HEK293 (cell line): ENCODE measurements at regions not wholly inside any gene's neighbourhood (a gene's known extent, or its start where the extent isn't known, plus 50 kb on each side); places are given as distances from the start of the nearest gene placed in this dataset.

Experiments
- CTCF ChIA-PET: fragments of 350-600 bp; formaldehyde crosslinking; extraction: SDS; loops from one replicate; lab custom pipeline; 2021; ENCODE audit warnings: antibody characterized with exemption; lab: Yijun Ruan, JAX
- POLR2A ChIA-PET: fragments of 300-600 bp; formaldehyde crosslinking; extraction: SDS; loops from one replicate; lab custom pipeline; 2020; ENCODE audit warnings: antibody characterized with exemption, inconsistent platforms; lab: Yijun Ruan, JAX
- H3K27ac ChIP-seq: fragments of 200-500 bp; sonication (Bioruptor generic); 2 replicates; pipeline ENCODE4 v1.5.1; 2014; ENCODE audit warnings: low read depth, low read length, control low read depth, inconsistent platforms; ENCODE audit errors: extremely low read depth
- H3K36me3 ChIP-seq, 2 experiments: fragments of 200-500 bp in 1 of 2; sonication (Bioruptor generic) in 1 of 2; 1 replicate in 1 of 2; 2 replicates in 1 of 2; pipeline ENCODE4 v1.5.1; 2014 to 2017; ENCODE audit warnings: inconsistent platforms in 2 of 2, low read length in 2 of 2; ENCODE audit not compliant: control insufficient read depth in 2 of 2, insufficient read depth in 1 of 2
- H3K4me1 ChIP-seq: fragments of 200-500 bp; sonication (Bioruptor generic); 2 replicates; pipeline ENCODE4 v1.5.1; 2014; ENCODE audit warnings: mild to moderate bottlenecking, low read length, inconsistent platforms; ENCODE audit not compliant: control insufficient read depth, insufficient read depth
- H3K4me3 ChIP-seq: 2 replicates; pipeline ENCODE4 v1.5.1; 2011; ENCODE audit warnings: low read depth, mild to moderate bottlenecking, control low read depth, low read length, moderate library complexity
- H3K9me3 ChIP-seq: fragments of 200-500 bp; sonication (Bioruptor generic); 2 replicates; pipeline ENCODE4 v1.5.1; 2014; ENCODE audit warnings: low read depth, low read length, inconsistent platforms; ENCODE audit not compliant: control insufficient read depth, insufficient read depth
- KLF16 ChIP-seq: fragments of 450-650 bp; formaldehyde crosslinking; IDR thresholded peaks from 2 replicates; pipeline ENCODE4 v1.5.1; 2017; ENCODE audit warnings: missing biosample characterization, missing genetic modification characterization
- MZF1 ChIP-seq: fragments of 450-650 bp; formaldehyde crosslinking; IDR thresholded peaks from 2 replicates; pipeline ENCODE4 v1.5.1; 2017; ENCODE audit warnings: missing biosample characterization, missing genetic modification characterization, borderline replicate concordance
- SP2 ChIP-seq: fragments of 450-650 bp; formaldehyde crosslinking; IDR thresholded peaks from 2 replicates; pipeline ENCODE4 v1.5.1; 2016; ENCODE audit warnings: missing biosample characterization, missing genetic modification characterization
- TCF7L2 ChIP-seq: IDR thresholded peaks from 2 replicates; pipeline ENCODE4 v1.6.1; 2011; ENCODE audit warnings: low read depth, mild to moderate bottlenecking, inconsistent platforms, low read length, moderate library complexity, borderline replicate concordance
- ZIC2 ChIP-seq: fragments of 450-650 bp; formaldehyde crosslinking; IDR thresholded peaks from 2 replicates; pipeline ENCODE4 v1.5.1; 2016; ENCODE audit warnings: missing biosample characterization, missing genetic modification characterization
- ZNF174 ChIP-seq: fragments of 450-650 bp; formaldehyde crosslinking; IDR thresholded peaks from 2 replicates; pipeline ENCODE4 v1.5.0; 2017; ENCODE audit warnings: missing biosample characterization, mild to moderate bottlenecking, missing genetic modification characterization
- ZNF184 ChIP-seq: fragments of 450-650 bp; IDR thresholded peaks from 2 replicates; pipeline ENCODE4 v1.5.1; 2018; ENCODE audit warnings: missing biosample characterization, mild to moderate bottlenecking, missing genetic modification characterization
- ZNF335 ChIP-seq: fragments of 450-650 bp; formaldehyde crosslinking; conservative IDR thresholded peaks from 2 replicates; pipeline ENCODE4 v1.5.1; 2016; ENCODE audit warnings: missing biosample characterization, missing genetic modification characterization
- ZNF354C ChIP-seq: fragments of 450-650 bp; formaldehyde crosslinking; IDR thresholded peaks from 2 replicates; pipeline ENCODE4 v1.5.1; 2016; ENCODE audit warnings: missing biosample characterization, missing genetic modification characterization, low read depth, borderline replicate concordance
- ZNF501 ChIP-seq: fragments of 450-650 bp; formaldehyde crosslinking; IDR thresholded peaks from 2 replicates; pipeline ENCODE4 v1.5.1; 2016; ENCODE audit warnings: missing biosample characterization, missing genetic modification characterization
- ZNF560 ChIP-seq: fragments of 450-650 bp; formaldehyde crosslinking; IDR thresholded peaks from 2 replicates; pipeline ENCODE4 v1.5.1; 2017; ENCODE audit warnings: missing biosample characterization, missing genetic modification characterization, borderline replicate concordance
- ZNF785 ChIP-seq: fragments of 450-650 bp; formaldehyde crosslinking; IDR thresholded peaks from 2 replicates; pipeline ENCODE4 v1.5.1; 2016; ENCODE audit warnings: missing biosample characterization, missing genetic modification characterization
- ZXDB ChIP-seq: fragments of 450-650 bp; formaldehyde crosslinking; IDR thresholded peaks from 2 replicates; pipeline ENCODE4 v1.5.1; 2016; ENCODE audit warnings: missing biosample characterization, missing genetic modification characterization
- TF ChIP-seq, protein P1 (sequence below): fragments of 450-650 bp; formaldehyde crosslinking; IDR thresholded peaks from 2 replicates; pipeline ENCODE4 v1.5.1; 2016; ENCODE audit warnings: missing biosample characterization, missing genetic modification characterization
- TF ChIP-seq, protein P2 (sequence below): fragments of 450-650 bp; formaldehyde crosslinking; IDR thresholded peaks from 2 replicates; pipeline ENCODE4 v1.5.1; 2016; ENCODE audit warnings: missing biosample characterization, missing genetic modification characterization
- TF ChIP-seq, protein P3 (sequence below): fragments of 450-650 bp; formaldehyde crosslinking; IDR thresholded peaks from 2 replicates; pipeline ENCODE4 v1.5.1; 2016; ENCODE audit warnings: missing biosample characterization, missing genetic modification characterization, borderline replicate concordance
- TF ChIP-seq, protein P4 (sequence below): fragments of 450-650 bp; formaldehyde crosslinking; IDR thresholded peaks from 2 replicates; pipeline ENCODE4 v1.5.1; 2016; ENCODE audit warnings: missing biosample characterization, missing genetic modification characterization
- TF ChIP-seq, protein P5 (sequence below): fragments of 450-650 bp; formaldehyde crosslinking; IDR thresholded peaks from 2 replicates; pipeline ENCODE4 v1.5.1; 2016; ENCODE audit warnings: missing biosample characterization, missing genetic modification characterization, low read depth
- TF ChIP-seq, protein P6 (sequence below): sonication (generic); formaldehyde crosslinking; IDR thresholded peaks from 2 replicates; pipeline ENCODE4 v1.8.1; 2022; ENCODE audit warnings: mild to moderate bottlenecking, moderate library complexity, missing genetic modification reagents

DNA sequence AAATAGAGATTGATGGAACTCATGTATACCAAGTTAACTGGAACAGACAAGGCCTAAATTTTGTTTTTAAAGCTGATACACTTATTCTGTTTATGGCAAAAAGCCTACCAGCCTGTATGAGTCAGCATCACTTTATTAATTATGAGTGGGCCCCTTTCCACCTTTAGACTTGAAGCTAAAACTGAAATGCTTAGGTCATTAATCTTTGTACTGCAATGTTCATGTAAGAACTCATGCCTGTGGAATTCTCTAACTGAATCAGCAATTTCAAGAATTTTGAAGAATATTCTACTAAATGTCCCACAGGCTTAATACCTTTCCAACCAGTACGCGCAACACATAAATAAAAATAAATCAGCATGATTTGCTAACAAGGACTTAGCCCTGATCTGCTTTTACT is 140.2 kb upstream of the PHACTR1 start:
- TF ChIP-seq ZIC2 (tag by site-specific recombination) = no peak
- no peak for TF ChIP-seq ZNF184 (tag by site-specific recombination)
- TF ChIP-seq MZF1 (tag by site-specific recombination) = no peak
- no peak for TF ChIP-seq ZNF354C (tag by site-specific recombination)
- TF ChIP-seq, protein P1, sequence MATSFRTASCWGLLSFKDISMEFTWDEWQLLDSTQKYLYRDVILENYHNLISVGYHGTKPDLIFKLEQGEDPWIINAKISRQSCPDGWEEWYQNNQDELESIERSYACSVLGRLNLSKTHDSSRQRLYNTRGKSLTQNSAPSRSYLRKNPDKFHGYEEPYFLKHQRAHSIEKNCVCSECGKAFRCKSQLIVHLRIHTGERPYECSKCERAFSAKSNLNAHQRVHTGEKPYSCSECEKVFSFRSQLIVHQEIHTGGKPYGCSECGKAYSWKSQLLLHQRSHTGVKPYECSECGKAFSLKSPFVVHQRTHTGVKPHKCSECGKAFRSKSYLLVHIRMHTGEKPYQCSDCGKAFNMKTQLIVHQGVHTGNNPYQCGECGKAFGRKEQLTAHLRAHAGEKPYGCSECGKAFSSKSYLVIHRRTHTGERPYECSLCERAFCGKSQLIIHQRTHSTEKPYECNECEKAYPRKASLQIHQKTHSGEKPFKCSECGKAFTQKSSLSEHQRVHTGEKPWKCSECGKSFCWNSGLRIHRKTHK (tag by site-specific recombination) = no peak
- no peak for TF ChIP-seq SP2 (tag by site-specific recombination)
- no peak for TF ChIP-seq ZNF785 (tag by site-specific recombination)
- TF ChIP-seq, protein P2, sequence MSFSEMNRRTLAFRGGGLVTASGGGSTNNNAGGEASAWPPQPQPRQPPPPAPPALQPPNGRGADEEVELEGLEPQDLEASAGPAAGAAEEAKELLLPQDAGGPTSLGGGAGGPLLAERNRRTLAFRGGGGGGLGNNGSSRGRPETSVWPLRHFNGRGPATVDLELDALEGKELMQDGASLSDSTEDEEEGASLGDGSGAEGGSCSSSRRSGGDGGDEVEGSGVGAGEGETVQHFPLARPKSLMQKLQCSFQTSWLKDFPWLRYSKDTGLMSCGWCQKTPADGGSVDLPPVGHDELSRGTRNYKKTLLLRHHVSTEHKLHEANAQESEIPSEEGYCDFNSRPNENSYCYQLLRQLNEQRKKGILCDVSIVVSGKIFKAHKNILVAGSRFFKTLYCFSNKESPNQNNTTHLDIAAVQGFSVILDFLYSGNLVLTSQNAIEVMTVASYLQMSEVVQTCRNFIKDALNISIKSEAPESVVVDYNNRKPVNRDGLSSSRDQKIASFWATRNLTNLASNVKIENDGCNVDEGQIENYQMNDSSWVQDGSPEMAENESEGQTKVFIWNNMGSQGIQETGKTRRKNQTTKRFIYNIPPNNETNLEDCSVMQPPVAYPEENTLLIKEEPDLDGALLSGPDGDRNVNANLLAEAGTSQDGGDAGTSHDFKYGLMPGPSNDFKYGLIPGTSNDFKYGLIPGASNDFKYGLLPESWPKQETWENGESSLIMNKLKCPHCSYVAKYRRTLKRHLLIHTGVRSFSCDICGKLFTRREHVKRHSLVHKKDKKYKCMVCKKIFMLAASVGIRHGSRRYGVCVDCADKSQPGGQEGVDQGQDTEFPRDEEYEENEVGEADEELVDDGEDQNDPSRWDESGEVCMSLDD = no peak
- no peak for TF ChIP-seq ZXDB (tag by site-specific recombination)
- TF ChIP-seq, protein P3, sequence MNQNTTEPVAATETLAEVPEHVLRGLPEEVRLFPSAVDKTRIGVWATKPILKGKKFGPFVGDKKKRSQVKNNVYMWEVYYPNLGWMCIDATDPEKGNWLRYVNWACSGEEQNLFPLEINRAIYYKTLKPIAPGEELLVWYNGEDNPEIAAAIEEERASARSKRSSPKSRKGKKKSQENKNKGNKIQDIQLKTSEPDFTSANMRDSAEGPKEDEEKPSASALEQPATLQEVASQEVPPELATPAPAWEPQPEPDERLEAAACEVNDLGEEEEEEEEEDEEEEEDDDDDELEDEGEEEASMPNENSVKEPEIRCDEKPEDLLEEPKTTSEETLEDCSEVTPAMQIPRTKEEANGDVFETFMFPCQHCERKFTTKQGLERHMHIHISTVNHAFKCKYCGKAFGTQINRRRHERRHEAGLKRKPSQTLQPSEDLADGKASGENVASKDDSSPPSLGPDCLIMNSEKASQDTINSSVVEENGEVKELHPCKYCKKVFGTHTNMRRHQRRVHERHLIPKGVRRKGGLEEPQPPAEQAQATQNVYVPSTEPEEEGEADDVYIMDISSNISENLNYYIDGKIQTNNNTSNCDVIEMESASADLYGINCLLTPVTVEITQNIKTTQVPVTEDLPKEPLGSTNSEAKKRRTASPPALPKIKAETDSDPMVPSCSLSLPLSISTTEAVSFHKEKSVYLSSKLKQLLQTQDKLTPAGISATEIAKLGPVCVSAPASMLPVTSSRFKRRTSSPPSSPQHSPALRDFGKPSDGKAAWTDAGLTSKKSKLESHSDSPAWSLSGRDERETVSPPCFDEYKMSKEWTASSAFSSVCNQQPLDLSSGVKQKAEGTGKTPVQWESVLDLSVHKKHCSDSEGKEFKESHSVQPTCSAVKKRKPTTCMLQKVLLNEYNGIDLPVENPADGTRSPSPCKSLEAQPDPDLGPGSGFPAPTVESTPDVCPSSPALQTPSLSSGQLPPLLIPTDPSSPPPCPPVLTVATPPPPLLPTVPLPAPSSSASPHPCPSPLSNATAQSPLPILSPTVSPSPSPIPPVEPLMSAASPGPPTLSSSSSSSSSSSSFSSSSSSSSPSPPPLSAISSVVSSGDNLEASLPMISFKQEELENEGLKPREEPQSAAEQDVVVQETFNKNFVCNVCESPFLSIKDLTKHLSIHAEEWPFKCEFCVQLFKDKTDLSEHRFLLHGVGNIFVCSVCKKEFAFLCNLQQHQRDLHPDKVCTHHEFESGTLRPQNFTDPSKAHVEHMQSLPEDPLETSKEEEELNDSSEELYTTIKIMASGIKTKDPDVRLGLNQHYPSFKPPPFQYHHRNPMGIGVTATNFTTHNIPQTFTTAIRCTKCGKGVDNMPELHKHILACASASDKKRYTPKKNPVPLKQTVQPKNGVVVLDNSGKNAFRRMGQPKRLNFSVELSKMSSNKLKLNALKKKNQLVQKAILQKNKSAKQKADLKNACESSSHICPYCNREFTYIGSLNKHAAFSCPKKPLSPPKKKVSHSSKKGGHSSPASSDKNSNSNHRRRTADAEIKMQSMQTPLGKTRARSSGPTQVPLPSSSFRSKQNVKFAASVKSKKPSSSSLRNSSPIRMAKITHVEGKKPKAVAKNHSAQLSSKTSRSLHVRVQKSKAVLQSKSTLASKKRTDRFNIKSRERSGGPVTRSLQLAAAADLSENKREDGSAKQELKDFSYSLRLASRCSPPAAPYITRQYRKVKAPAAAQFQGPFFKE (tag by site-specific recombination) = no peak
- TF ChIP-seq, protein P4, sequence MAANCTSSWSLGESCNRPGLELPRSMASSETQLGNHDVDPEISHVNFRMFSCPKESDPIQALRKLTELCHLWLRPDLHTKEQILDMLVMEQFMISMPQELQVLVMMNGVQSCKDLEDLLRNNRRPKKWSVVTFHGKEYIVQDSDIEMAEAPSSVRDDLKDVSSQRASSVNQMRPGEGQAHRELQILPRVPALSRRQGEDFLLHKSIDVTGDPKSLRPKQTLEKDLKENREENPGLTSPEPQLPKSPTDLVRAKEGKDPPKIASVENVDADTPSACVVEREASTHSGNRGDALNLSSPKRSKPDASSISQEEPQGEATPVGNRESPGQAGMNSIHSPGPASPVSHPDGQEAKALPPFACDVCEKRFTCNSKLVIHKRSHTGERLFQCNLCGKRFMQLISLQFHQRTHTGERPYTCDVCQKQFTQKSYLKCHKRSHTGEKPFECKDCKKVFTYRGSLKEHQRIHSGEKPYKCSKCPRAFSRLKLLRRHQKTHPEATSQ = no peak
- no peak for TF ChIP-seq TCF7L2
- TF ChIP-seq ZNF501 (tag by site-specific recombination) = no peak
- no peak for TF ChIP-seq ZNF560 (tag by site-specific recombination)
- TF ChIP-seq, protein P5, sequence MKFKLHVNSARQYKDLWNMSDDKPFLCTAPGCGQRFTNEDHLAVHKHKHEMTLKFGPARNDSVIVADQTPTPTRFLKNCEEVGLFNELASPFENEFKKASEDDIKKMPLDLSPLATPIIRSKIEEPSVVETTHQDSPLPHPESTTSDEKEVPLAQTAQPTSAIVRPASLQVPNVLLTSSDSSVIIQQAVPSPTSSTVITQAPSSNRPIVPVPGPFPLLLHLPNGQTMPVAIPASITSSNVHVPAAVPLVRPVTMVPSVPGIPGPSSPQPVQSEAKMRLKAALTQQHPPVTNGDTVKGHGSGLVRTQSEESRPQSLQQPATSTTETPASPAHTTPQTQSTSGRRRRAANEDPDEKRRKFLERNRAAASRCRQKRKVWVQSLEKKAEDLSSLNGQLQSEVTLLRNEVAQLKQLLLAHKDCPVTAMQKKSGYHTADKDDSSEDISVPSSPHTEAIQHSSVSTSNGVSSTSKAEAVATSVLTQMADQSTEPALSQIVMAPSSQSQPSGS = no peak
- no peak for TF ChIP-seq KLF16 (tag by site-specific recombination)
- no peak for TF ChIP-seq ZNF174 (tag by site-specific recombination)
- TF ChIP-seq, protein P6, sequence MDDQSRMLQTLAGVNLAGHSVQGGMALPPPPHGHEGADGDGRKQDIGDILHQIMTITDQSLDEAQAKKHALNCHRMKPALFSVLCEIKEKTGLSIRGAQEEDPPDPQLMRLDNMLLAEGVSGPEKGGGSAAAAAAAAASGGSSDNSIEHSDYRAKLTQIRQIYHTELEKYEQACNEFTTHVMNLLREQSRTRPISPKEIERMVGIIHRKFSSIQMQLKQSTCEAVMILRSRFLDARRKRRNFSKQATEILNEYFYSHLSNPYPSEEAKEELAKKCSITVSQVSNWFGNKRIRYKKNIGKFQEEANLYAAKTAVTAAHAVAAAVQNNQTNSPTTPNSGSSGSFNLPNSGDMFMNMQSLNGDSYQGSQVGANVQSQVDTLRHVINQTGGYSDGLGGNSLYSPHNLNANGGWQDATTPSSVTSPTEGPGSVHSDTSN = no peak
- no peak for TF ChIP-seq ZNF335 (tag by site-specific recombination)
- Histone ChIP-seq H3K9me3 (no peaks in the 10 kb centered on the region), H3K27ac (no peak overlapping the region), H3K4me1 (no peaks in the 10 kb centered on the region), H3K4me3 (no peak overlapping the region), H3K36me3 (no peaks in the 10 kb centered on the region)
- ChIA-PET POLR2A (no interaction called here), CTCF (interaction anchor here (1.2 kb wide), 2 partner anchors 12 to 17 kb away, joined by 3 read pairs; no protein-coding TSS in a partner anchor)
